Trophoblast cell (in vitro differentiated cells and primary cell): ENCODE measurements at regions not wholly inside any gene's neighbourhood (a gene's known extent, or its start where the extent isn't known, plus 50 kb on each side); places are given as distances from the start of the nearest gene placed in this dataset.

ENCODE experiments used
- DNase-seq, 2 donors: peaks; one replicate each; pipeline ENCODE4 v3.0.0-alpha.2; 2016
- H2AFZ ChIP-seq: 2 replicates; pipeline ENCODE4 v1.6.1; 2013; ENCODE audit warnings: low read length, moderate library complexity, mild to moderate bottlenecking; ENCODE audit not compliant: insufficient read depth, poor library complexity
- H2AK5ac ChIP-seq: 2 replicates; pipeline ENCODE4 v1.6.1; 2013; ENCODE audit warnings: mild to moderate bottlenecking, low read length
- H2BK120ac ChIP-seq: 2 replicates; pipeline ENCODE4 v1.6.1; 2013; ENCODE audit warnings: low read length, mild to moderate bottlenecking, moderate library complexity; ENCODE audit not compliant: insufficient read depth, poor library complexity
- H2BK12ac ChIP-seq: 2 replicates; pipeline ENCODE4 v1.6.1; 2013; ENCODE audit warnings: mild to moderate bottlenecking, low read length, moderate library complexity
- H2BK5ac ChIP-seq: 2 replicates; pipeline ENCODE4 v1.6.1; 2013; ENCODE audit warnings: low read length, low read depth, moderate library complexity, mild to moderate bottlenecking; ENCODE audit not compliant: poor library complexity
- H3K14ac ChIP-seq: 2 replicates; pipeline ENCODE4 v1.6.1; 2013; ENCODE audit warnings: mild to moderate bottlenecking, low read length
- H3K18ac ChIP-seq: 2 replicates; pipeline ENCODE4 v1.6.1; 2013; ENCODE audit warnings: mild to moderate bottlenecking, low read length
- H3K23ac ChIP-seq: 2 replicates; pipeline ENCODE4 v1.6.1; 2013; ENCODE audit warnings: low read length
- H3K27ac ChIP-seq: 2 replicates; pipeline ENCODE4 v1.5.1; 2013; ENCODE audit warnings: low read depth, mild to moderate bottlenecking, inconsistent platforms, low read length, moderate library complexity
- H3K27me3 ChIP-seq: 2 replicates; pipeline ENCODE4 v1.6.1; 2013; ENCODE audit warnings: inconsistent platforms, mild to moderate bottlenecking, low read length, moderate library complexity; ENCODE audit not compliant: insufficient read depth
- H3K36me3 ChIP-seq, 2 experiments: 1 replicate in 1 of 2; 2 replicates in 1 of 2; pipeline ENCODE4 v1.6.1; 2013; ENCODE audit warnings: low read length in 2 of 2, mild to moderate bottlenecking in 2 of 2, moderate library complexity in 1 of 2; ENCODE audit not compliant: insufficient read depth in 2 of 2, control insufficient read depth in 1 of 2
- H3K4ac ChIP-seq: 2 replicates; pipeline ENCODE4 v1.6.1; 2013; ENCODE audit warnings: low read depth, mild to moderate bottlenecking, low read length, moderate library complexity
- H3K4me1 ChIP-seq, 2 experiments: 1 replicate in 1 of 2; 2 replicates in 1 of 2; pipeline ENCODE4 v1.6.1; 2013; ENCODE audit warnings: low read length in 2 of 2, mild to moderate bottlenecking in 2 of 2, moderate library complexity in 1 of 2; ENCODE audit not compliant: insufficient read depth in 2 of 2, control insufficient read depth in 1 of 2
- H3K4me2 ChIP-seq: 2 replicates; pipeline ENCODE4 v1.6.1; 2013; ENCODE audit warnings: inconsistent platforms, mild to moderate bottlenecking, low read length, moderate library complexity
- H3K4me3 ChIP-seq: 2 replicates; pipeline ENCODE4 v1.5.1; 2013; ENCODE audit warnings: mild to moderate bottlenecking, low read depth, low read length, inconsistent platforms
- H3K79me1 ChIP-seq: one replicate; pipeline ENCODE4 v1.6.1; 2013; ENCODE audit warnings: low read length
- H3K79me2 ChIP-seq: 2 replicates; pipeline ENCODE4 v1.6.1; 2013; ENCODE audit warnings: low read length, mild to moderate bottlenecking; ENCODE audit not compliant: control insufficient read depth, insufficient read depth, poor library complexity
- H3K9ac ChIP-seq: 2 replicates; pipeline ENCODE4 v1.6.1; 2013; ENCODE audit warnings: mild to moderate bottlenecking, low read length
- H3K9me3 ChIP-seq: 2 replicates; pipeline ENCODE4 v1.6.1; 2013; ENCODE audit warnings: low read depth, mild to moderate bottlenecking, control low read depth, inconsistent platforms, low read length; ENCODE audit not compliant: insufficient read depth
- H4K12ac ChIP-seq: 2 replicates; pipeline ENCODE4 v1.6.1; 2013; ENCODE audit warnings: low read depth, mild to moderate bottlenecking, low read length, moderate library complexity
- H4K8ac ChIP-seq: 2 replicates; pipeline ENCODE4 v1.6.1; 2013; ENCODE audit warnings: low read depth, mild to moderate bottlenecking, low read length, moderate library complexity
- H4K91ac ChIP-seq: one replicate; pipeline ENCODE4 v1.6.1; 2013; ENCODE audit warnings: low read depth, mild to moderate bottlenecking, low read length, moderate library complexity
- WGBS: extraction: QIAGEN DNeasy Blood & Tissue Kit; methylation state at CpG from one replicate; pipeline ENCODE4 v1.1.7; 2013; ENCODE audit warnings: missing lambda C conversion rate; ENCODE audit not compliant: insufficient read length, insufficient coverage; ENCODE audit errors: extremely low coverage; 5-methylcytosine and 5-hydroxymethylcytosine counted together

DNA sequence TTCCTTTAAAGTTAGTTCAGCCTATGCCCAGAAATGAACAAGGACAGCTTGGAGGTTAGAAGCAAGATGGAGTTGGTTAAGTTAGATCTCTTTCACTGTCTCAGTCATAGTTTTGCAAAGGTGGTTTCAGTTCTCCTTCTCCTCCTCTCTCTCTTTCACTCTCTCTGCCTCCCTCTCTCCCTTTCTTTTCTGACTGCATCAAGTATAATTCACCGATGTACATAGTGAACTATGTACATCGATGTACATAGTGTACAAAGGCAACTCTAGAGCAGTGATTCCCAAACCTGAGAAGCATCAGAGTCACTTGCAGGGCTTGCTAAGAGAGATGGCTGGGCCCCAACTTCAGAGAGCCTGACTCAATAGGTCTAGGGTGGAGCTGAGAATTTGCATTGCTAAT lies 1259.7 kb downstream of the TYW1 start:
- no peak overlapping the region for H2AK5ac ChIP-seq
- no peak overlapping the region for H2BK120ac ChIP-seq
- no peak overlapping the region for H3K9ac ChIP-seq
- no peak overlapping the region for H4K8ac ChIP-seq
- H2BK5ac ChIP-seq: no peak overlapping the region
- H3K79me1 ChIP-seq: no peaks in the 10 kb centered on the region
- H3K23ac ChIP-seq: no peak overlapping the region
- H3K4me1 ChIP-seq: no peaks in the 10 kb centered on the region
- H3K14ac ChIP-seq: no peak overlapping the region
- H4K91ac ChIP-seq: no peak overlapping the region
- no peaks in the 10 kb centered on the region for H3K27me3 ChIP-seq
- no peak overlapping the region for H3K4me2 ChIP-seq
- WGBS: no CpG with 5 or more reads among the region's 2 CpGs
- H2AFZ ChIP-seq: no peak overlapping the region
- H3K18ac ChIP-seq: no peak overlapping the region
- no peak for DNase-seq
- no peak overlapping the region for H3K4ac ChIP-seq
- H2BK12ac ChIP-seq: no peak overlapping the region
- no peak overlapping the region for H3K27ac ChIP-seq
- no peak overlapping the region for H3K4me3 ChIP-seq
- H3K9me3 ChIP-seq: no peaks in the 10 kb centered on the region
- H4K12ac ChIP-seq: no peak overlapping the region
- no peaks in the 10 kb centered on the region for H3K36me3 ChIP-seq
- no peaks in the 10 kb centered on the region for H3K79me2 ChIP-seq

GRCh38 chr7:68258609-68259008 lies 1262.0 kb downstream of the TYW1 start:
- no peak overlapping the region for H3K4me3 ChIP-seq
- H3K4me2 ChIP-seq: no peak overlapping the region
- no peak overlapping the region for H2BK12ac ChIP-seq
- no peaks in the 10 kb centered on the region for H3K79me1 ChIP-seq
- no peak overlapping the region for H4K12ac ChIP-seq
- no peak overlapping the region for H2AK5ac ChIP-seq
- H2BK5ac ChIP-seq: no peak overlapping the region
- H3K9ac ChIP-seq: no peak overlapping the region
- H3K9me3 ChIP-seq: no peaks in the 10 kb centered on the region
- no peak overlapping the region for H4K8ac ChIP-seq
- no peak overlapping the region for H3K14ac ChIP-seq
- H3K4me1 ChIP-seq: no peaks in the 10 kb centered on the region
- no peaks in the 10 kb centered on the region for H3K79me2 ChIP-seq
- DNase-seq: no peak
- H4K91ac ChIP-seq: no peak overlapping the region
- no peak overlapping the region for H3K27ac ChIP-seq
- WGBS: no CpG with 5 or more reads among the region's 8 CpGs
- H2BK120ac ChIP-seq: no peak overlapping the region
- H3K27me3 ChIP-seq: no peaks in the 10 kb centered on the region
- H3K4ac ChIP-seq: no peak overlapping the region
- H3K23ac ChIP-seq: no peak overlapping the region
- H3K36me3 ChIP-seq: no peaks in the 10 kb centered on the region
- no peak overlapping the region for H3K18ac ChIP-seq
- H2AFZ ChIP-seq: no peak overlapping the region

GRCh38 chr7:68265258-68265657 lies 1268.6 kb downstream of the TYW1 start:
- Histone ChIP-seq H3K27me3 (no peaks in the 10 kb centered on the region), H3K14ac (no peak overlapping the region), H2AFZ (no peak overlapping the region), H4K91ac (no peak overlapping the region), H3K23ac (no peak overlapping the region), H4K8ac (no peak overlapping the region), H3K27ac (no peak overlapping the region), H2AK5ac (no peak overlapping the region), H3K36me3 (no peaks in the 10 kb centered on the region), H3K79me2 (no peaks in the 10 kb centered on the region), H2BK120ac (no peak overlapping the region), H3K4ac (no peak overlapping the region), H3K9me3 (peaks cover 15% of the 10 kb centered on the region), H2BK12ac (no peak overlapping the region), H3K9ac (no peak overlapping the region), H2BK5ac (no peak overlapping the region), H3K4me2 (no peak overlapping the region), H3K4me1 (no peaks in the 10 kb centered on the region), H3K79me1 (no peaks in the 10 kb centered on the region), H3K4me3 (no peak overlapping the region), H4K12ac (no peak overlapping the region), H3K18ac (no peak overlapping the region)
- no CpG with 5 or more reads among the region's 3 CpGs for WGBS
- DNase-seq: no peak

DNA sequence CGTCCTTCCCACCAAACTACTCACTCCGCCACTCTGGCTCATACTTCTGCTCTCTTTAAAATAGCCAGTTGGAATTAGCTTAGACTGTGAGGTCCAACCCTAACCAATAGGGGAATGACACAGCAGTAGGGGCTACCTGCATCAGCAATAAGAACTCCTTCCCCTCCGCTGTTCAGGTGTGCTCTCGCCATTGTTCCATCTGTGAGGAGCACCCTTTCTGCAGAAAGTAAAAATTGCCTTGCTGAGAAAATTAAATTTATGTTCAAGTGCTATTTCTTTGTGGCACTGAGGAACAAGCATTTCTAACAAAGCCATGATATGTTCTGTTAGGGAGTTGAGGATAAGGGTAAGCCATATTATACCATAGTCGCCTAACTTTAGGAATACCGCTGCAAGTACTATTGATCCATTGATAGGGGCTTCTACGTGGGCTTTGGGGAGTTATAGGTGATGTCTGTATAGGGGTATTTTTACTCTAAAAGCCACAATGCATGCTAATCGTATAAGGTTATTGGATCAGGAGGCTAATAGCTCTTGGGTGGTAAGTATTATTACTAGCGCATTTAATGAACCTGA lies 1269.5 kb downstream of the TYW1 start:
- no peak overlapping the region for H3K4me2 ChIP-seq
- no peaks in the 10 kb centered on the region for H3K36me3 ChIP-seq
- no peak overlapping the region for H3K9ac ChIP-seq
- H3K4me1 ChIP-seq: no peaks in the 10 kb centered on the region
- no peak overlapping the region for H2AK5ac ChIP-seq
- H3K79me2 ChIP-seq: no peaks in the 10 kb centered on the region
- H3K18ac ChIP-seq: no peak overlapping the region
- DNase-seq: no peak
- H2BK5ac ChIP-seq: no peak overlapping the region
- H2AFZ ChIP-seq: no peak overlapping the region
- no peak overlapping the region for H3K23ac ChIP-seq
- H3K27ac ChIP-seq: no peak overlapping the region
- no peak overlapping the region for H4K91ac ChIP-seq
- H2BK120ac ChIP-seq: no peak overlapping the region
- H3K4ac ChIP-seq: no peak overlapping the region
- H3K4me3 ChIP-seq: no peak overlapping the region
- H4K8ac ChIP-seq: no peak overlapping the region
- no peak overlapping the region for H3K14ac ChIP-seq
- H2BK12ac ChIP-seq: no peak overlapping the region
- H3K9me3 ChIP-seq: peaks cover 15% of the 10 kb centered on the region
- H3K79me1 ChIP-seq: no peaks in the 10 kb centered on the region
- H3K27me3 ChIP-seq: no peaks in the 10 kb centered on the region
- no peak overlapping the region for H4K12ac ChIP-seq
- WGBS: no CpG with 5 or more reads among the region's 9 CpGs
